K562 (cell line): ENCODE measurements at regions not wholly inside any gene's neighbourhood (a gene's known extent, or its start where the extent isn't known, plus 50 kb on each side); places are given as distances from the start of the nearest gene placed in this dataset.

Experiments used
- ATAC-seq: fragments of 200-7000 bp; cut with Tn5 transposase; 3 replicates; pipeline ENCODE4 v1.9.1; 2020; ENCODE audit warnings: moderate library complexity
- BruUV-seq: library from RNA; stranded (reverse); fragments of 400-500 nt; replicated peaks from 2 replicates; lab custom pipeline; 2021; lab: Mats Ljungman, UMichigan
- CTCF ChIA-PET: fragments of 300-600 bp; formaldehyde crosslinking; extraction: SDS; loops from one replicate; lab custom pipeline; 2021; ENCODE audit warnings: low intra/inter-chr PET ratio; lab: Yijun Ruan, JAX
- POLR2A ChIA-PET: fragments of 300-600, 350-650 bp; sonication (Branson Sonifier 250); formaldehyde crosslinking; extraction: SDS; loops from one replicate; lab custom pipeline; 2021; ENCODE audit warnings: antibody characterized with exemption, inconsistent platforms; lab: Yijun Ruan, JAX
- DNase-seq, 4 experiments: peaks; one replicate each; pipeline versions ENCODE4 v3.0.0 to v3.0.0-alpha.2; 2011 to 2018; ENCODE audit warnings: low spot score in 3 of 4, mixed read lengths in 3 of 4; ENCODE audit errors: extremely low read depth in 1 of 4
- FAIRE-seq: peaks from 2 replicates; lab custom pipeline; 2011; peaks lifted over from hg19 to GRCh38; lab: Jason Lieb, UNC
- H2AFZ ChIP-seq: 2 replicates; pipeline ENCODE4 v1.6.0; 2011; ENCODE audit warnings: low read depth, low read length, control low read depth, inconsistent platforms
- H3K27ac ChIP-seq: fragments of 200-600 bp; 3 replicates; pipeline ENCODE4 v1.8.0; 2011; ENCODE audit warnings: low read depth, mild to moderate bottlenecking, control low read depth, inconsistent platforms, low read length, moderate library complexity, mixed read lengths; ENCODE audit errors: extremely low read depth
- H3K27me3 ChIP-seq, 2 experiments: fragments of 300-600 bp in 1 of 2; 2 replicates in 1 of 2; 3 replicates in 1 of 2; pipeline versions ENCODE4 v1.6.0 to v1.8.0; 2011; ENCODE audit warnings: inconsistent platforms in 2 of 2, low read length in 2 of 2, mild to moderate bottlenecking in 1 of 2, mixed read lengths in 1 of 2, moderate library complexity in 1 of 2; ENCODE audit not compliant: control insufficient read depth in 2 of 2, insufficient read depth in 2 of 2
- H3K36me3 ChIP-seq: fragments of 300-600 bp; 3 replicates; pipeline ENCODE4 v1.8.0; 2011; ENCODE audit warnings: mild to moderate bottlenecking, low read length, inconsistent platforms; ENCODE audit not compliant: control insufficient read depth, insufficient read depth
- H3K4me1 ChIP-seq, 2 experiments: fragments of 200-600 bp in 1 of 2; replicated peaks in 1 of 2; 2 replicates in 1 of 2; 3 replicates in 1 of 2; pipeline versions ENCODE4 v1.5.1 to v1.8.0; 2011; ENCODE audit warnings: inconsistent platforms in 2 of 2, low read length in 2 of 2, mild to moderate bottlenecking in 1 of 2, mixed read lengths in 1 of 2, moderate library complexity in 1 of 2; ENCODE audit not compliant: control insufficient read depth in 2 of 2, insufficient read depth in 2 of 2
- H3K4me2 ChIP-seq: 2 replicates; pipeline ENCODE4 v1.6.1; 2011; ENCODE audit warnings: low read length, control low read depth, inconsistent platforms, mixed read lengths; ENCODE audit not compliant: insufficient read depth
- H3K4me3 ChIP-seq: fragments of 200-600 bp; sonication (generic), shearing (Covaris generic); 2 replicates; pipeline ENCODE4 v1.5.1; 2016; ENCODE audit warnings: control low read depth, inconsistent platforms
- H3K79me2 ChIP-seq: fragments of 200-600 bp; 3 replicates; pipeline ENCODE4 v1.8.0; 2011; ENCODE audit warnings: low read length, inconsistent platforms; ENCODE audit not compliant: control insufficient read depth, insufficient read depth
- H3K9ac ChIP-seq, 2 experiments: 2 replicates each; pipeline versions ENCODE4 v1.6.0 to v1.6.1; 2011; ENCODE audit warnings: low read depth in 2 of 2, low read length in 2 of 2, control low read depth in 1 of 2, inconsistent platforms in 1 of 2, mild to moderate bottlenecking in 1 of 2, mixed read lengths in 1 of 2; ENCODE audit not compliant: insufficient read depth in 1 of 2
- H3K9me1 ChIP-seq: one replicate; pipeline ENCODE4 v1.6.0; 2011; ENCODE audit warnings: inconsistent platforms, mild to moderate bottlenecking, low read length, moderate library complexity; ENCODE audit not compliant: control insufficient read depth, insufficient read depth
- H3K9me3 ChIP-seq: replicated peaks from 2 replicates; pipeline ENCODE4 v1.5.1; 2011; ENCODE audit warnings: low read depth, low read length, inconsistent platforms; ENCODE audit not compliant: control insufficient read depth, insufficient read depth
- H4K20me1 ChIP-seq: replicated peaks from 2 replicates; pipeline ENCODE4 v1.6.1; 2011; ENCODE audit warnings: low read length, inconsistent platforms, mixed read lengths; ENCODE audit not compliant: control insufficient read depth, insufficient read depth
- CBFB ChIP-seq: sonication (generic); formaldehyde crosslinking; IDR thresholded peaks from 2 replicates; pipeline ENCODE4 v1.4.0; 2020; ENCODE audit warnings: mild to moderate bottlenecking, missing genetic modification reagents
- CBX5 ChIP-seq: IDR thresholded peaks from 2 replicates; pipeline ENCODE4 v1.6.1; 2014; ENCODE audit warnings: low read depth, borderline replicate concordance
- KDM1A ChIP-seq, 2 experiments: fragments of 450-650 bp; IDR thresholded peaks; 2 replicates each; pipeline ENCODE4 v1.6.1; 2016; ENCODE audit warnings: mild to moderate bottlenecking in 2 of 2
- KLF16 ChIP-seq: IDR thresholded peaks from 2 replicates; pipeline ENCODE4 v1.6.1; 2016; ENCODE audit warnings: antibody characterized with exemption
- RAD21 ChIP-seq, 2 experiments: fragments of 250-450 bp in 1 of 2; fragments of 450-650 bp in 1 of 2; sonication (Bioruptor Pico) in 1 of 2; formaldehyde crosslinking in 1 of 2; IDR thresholded peaks in 1 of 2; conservative IDR thresholded peaks in 1 of 2; 2 replicates each; pipeline versions ENCODE4 v1.4.0 to v1.8.0; 2020 to 2022; ENCODE audit warnings: mild to moderate bottlenecking in 2 of 2, moderate library complexity in 1 of 2
- WGBS: fragments of 100-300 bp; shearing (Covaris generic); methylation state at CpG from one replicate; pipeline ENCODE4 v1.1.6; 2016; ENCODE audit warnings: low coverage, mixed read lengths; ENCODE audit not compliant: insufficient coverage; ENCODE audit errors: missing lambda C conversion rate; 5-methylcytosine and 5-hydroxymethylcytosine counted together
- in situ Hi-C: fragments of 300-500 bp; cut with MboI; formaldehyde crosslinking; loops from 4 replicates; pipeline ENCODE4 v1.15.0; 2018; ENCODE audit warnings: inconsistent platforms, mixed read lengths
- intact Hi-C: fragments of 100-400 bp; cut with micrococcal nuclease; formaldehyde crosslinking; loops from 2 replicates; pipeline ENCODE4 v1.14.2; 2022
- TF ChIP-seq, protein P1 (sequence below): sonication (generic); formaldehyde crosslinking; IDR thresholded peaks from 2 replicates; pipeline ENCODE4 v1.8.0; 2022; ENCODE audit warnings: mild to moderate bottlenecking, missing genetic modification reagents

DNA sequence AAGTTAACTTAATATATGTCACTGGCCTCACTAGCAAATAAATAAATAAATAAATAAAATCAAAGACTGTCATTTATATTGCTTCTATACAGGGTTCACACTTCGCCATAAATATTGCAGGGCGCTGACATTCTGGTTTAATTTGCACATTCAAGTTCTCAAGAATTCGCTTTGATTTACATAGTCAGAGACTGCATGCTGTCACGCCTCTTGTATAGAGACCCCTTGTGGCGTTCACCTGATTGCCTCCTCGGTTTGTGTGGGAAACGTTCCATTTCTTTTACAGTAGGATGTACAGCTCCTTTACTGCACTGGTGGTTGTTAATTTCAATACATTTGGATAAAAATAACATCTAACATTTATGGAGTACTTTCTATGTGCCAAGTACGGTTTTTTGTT is 71.3 kb upstream of the ADGRG2 start:
- Histone ChIP-seq H2AFZ (no peak overlapping the region), H3K27ac (no peak overlapping the region), H3K27me3 (no peaks in the 10 kb centered on the region), H3K4me1 (no peaks in the 10 kb centered on the region; a peak in 1 of 5 replicates), H3K9ac (no peak overlapping the region), H3K4me3 (no peak overlapping the region), H4K20me1 (no peaks in the 10 kb centered on the region), H3K36me3 (no peaks in the 10 kb centered on the region), H3K79me2 (no peaks in the 10 kb centered on the region), H3K4me2 (no peak overlapping the region), H3K9me1 (no peaks in the 10 kb centered on the region), H3K9me3 (no peaks in the 10 kb centered on the region)
- DNase-seq, result peak in 1 of 4 experiments; percentile 1
- ATAC-seq, result no peak
- intact Hi-C loops, result no loop called here
- in situ Hi-C loops, result no loop called here
- no peak for TF ChIP-seq KDM1A (IDR thresholded peaks at IDR 0.05)
- no peak for TF ChIP-seq CBFB (CRISPR knock-in tag)
- TF ChIP-seq KLF16, result no peak
- TF ChIP-seq RAD21 (CRISPR knock-in tag; conservative IDR thresholded peaks at IDR 0.05 in 1 of 2, IDR thresholded peaks at IDR 0.05 in 1 of 2), result 0 out of 4 replicates have a peak, but pooled peaks of 1 of the 2 experiments have one; percentile 3
- no peak for TF ChIP-seq CBX5
- TF ChIP-seq, protein P1, sequence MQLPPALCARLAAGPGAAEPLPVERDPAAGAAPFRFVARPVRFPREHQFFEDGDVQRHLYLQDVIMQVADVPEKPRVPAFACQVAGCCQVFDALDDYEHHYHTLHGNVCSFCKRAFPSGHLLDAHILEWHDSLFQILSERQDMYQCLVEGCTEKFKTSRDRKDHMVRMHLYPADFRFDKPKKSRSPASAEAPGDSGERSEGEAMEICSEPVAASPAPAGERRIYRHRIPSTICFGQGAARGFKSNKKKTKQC (CRISPR knock-in tag), result no peak
- ChIA-PET POLR2A (no interaction called here), CTCF (interaction anchor here (0.9 kb wide), 1 partner anchor 140 kb away, joined by 5 read pairs; no protein-coding TSS in a partner anchor)
- BruUV-seq, result no TSS peak
- WGBS, result 0% methylated on average over 8 of the region's 8 CpGs
- no peak for FAIRE-seq
